Fibroblast of pulmonary artery (primary cell): ENCODE measurements at regions not wholly inside any gene's neighbourhood (a gene's known extent, or its start where the extent isn't known, plus 50 kb on each side); places are given as distances from the start of the nearest gene placed in this dataset.

Experiments used
- DNase-seq: peaks from one replicate; pipeline ENCODE4 v3.0.0-alpha.2; 2010; ENCODE audit warnings: low read depth
- H3K4me3 ChIP-seq: replicated peaks from 2 replicates; pipeline ENCODE4 v1.5.1; 2011; ENCODE audit warnings: low read depth, mild to moderate bottlenecking, control low read depth, low read length, moderate library complexity
- TF ChIP-seq, protein P1 (sequence below): IDR thresholded peaks from 2 replicates; pipeline ENCODE4 v1.5.1; 2011; ENCODE audit warnings: mild to moderate bottlenecking, control low read depth, low read length, inconsistent platforms; ENCODE audit errors: missing control alignments

DNA sequence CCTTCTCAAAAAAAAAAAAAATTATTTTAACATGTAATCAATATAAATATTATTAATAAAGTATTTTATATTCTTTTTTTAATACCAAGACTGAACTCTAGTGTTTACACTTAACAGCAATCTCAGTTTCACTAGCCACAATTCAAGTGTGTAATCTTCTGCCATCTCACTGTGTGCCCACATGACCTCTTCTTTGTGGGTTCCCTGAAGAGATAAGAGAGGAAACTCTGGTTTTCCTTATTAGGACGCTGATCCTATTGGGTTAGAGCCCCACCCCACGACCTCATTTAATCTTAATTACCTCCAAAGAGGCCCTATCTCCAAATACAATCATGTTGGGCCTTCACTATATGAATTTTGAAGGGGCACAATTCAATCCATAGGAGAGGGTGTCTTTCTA lies 177.6 kb downstream of the STK31 start:
- H3K4me3 ChIP-seq: no peak overlapping the region
- no peak for DNase-seq
- TF ChIP-seq, protein P1, sequence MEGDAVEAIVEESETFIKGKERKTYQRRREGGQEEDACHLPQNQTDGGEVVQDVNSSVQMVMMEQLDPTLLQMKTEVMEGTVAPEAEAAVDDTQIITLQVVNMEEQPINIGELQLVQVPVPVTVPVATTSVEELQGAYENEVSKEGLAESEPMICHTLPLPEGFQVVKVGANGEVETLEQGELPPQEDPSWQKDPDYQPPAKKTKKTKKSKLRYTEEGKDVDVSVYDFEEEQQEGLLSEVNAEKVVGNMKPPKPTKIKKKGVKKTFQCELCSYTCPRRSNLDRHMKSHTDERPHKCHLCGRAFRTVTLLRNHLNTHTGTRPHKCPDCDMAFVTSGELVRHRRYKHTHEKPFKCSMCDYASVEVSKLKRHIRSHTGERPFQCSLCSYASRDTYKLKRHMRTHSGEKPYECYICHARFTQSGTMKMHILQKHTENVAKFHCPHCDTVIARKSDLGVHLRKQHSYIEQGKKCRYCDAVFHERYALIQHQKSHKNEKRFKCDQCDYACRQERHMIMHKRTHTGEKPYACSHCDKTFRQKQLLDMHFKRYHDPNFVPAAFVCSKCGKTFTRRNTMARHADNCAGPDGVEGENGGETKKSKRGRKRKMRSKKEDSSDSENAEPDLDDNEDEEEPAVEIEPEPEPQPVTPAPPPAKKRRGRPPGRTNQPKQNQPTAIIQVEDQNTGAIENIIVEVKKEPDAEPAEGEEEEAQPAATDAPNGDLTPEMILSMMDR: no peak

GRCh38 chr7:23888958-23889357 lies 178.9 kb downstream of the STK31 start:
- no peak for DNase-seq
- TF ChIP-seq, protein P1: no peak
- no peak overlapping the region for H3K4me3 ChIP-seq

DNA sequence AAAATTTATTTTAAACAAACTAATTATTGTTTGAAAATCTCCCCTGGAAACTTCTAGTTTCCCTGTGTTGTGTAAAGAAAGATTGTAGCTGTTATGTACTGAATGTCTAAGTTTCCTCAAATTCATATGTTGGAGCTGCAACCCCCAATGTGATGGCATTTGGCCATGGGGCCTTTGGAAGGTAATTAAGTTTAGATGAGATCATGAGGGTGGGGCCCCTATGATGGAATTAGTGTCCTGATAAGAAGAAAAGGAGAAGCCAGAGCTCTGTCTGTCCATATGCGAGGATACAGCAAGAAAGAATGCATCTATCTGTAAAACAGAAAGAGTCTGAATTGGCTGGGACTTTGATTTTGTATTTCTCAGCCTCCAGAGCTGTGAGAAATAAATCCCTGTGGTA lies 179.5 kb downstream of the STK31 start:
- DNase-seq: no peak
- H3K4me3 ChIP-seq: no peak overlapping the region
- TF ChIP-seq, protein P1: no peak

DNA sequence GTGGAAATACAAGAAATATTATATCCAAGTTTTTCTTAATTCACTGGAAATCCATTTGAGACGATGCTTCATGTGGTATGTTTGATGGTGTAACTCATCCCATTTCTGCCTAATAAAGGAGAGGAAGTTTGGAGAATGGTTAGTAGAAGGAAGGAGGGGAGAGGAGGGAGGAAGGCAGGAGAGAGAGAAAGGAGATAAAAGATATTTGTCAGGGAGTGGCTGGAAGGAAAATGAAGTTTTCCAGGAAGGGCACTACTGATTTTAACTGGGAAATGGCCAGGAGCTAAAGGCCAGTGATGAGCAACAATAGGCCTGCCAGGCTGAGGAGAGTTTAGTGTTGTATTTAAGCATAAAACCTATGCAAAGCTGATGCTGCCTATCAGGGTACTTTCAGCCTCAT lies 182.0 kb downstream of the STK31 start:
- DNase-seq: no peak
- H3K4me3 ChIP-seq: no peak overlapping the region
- TF ChIP-seq, protein P1: no peak

- TF ChIP-seq, protein P1: no peak
- H3K4me3 ChIP-seq: no peak overlapping the region
- DNase-seq: peak; percentile 66
Observed at GRCh38 chr7:23893176-23893941, 183.3 kb downstream of the STK31 start.

- no peak overlapping the region for H3K4me3 ChIP-seq
- peak; percentile 58 for DNase-seq
- TF ChIP-seq, protein P1: no peak
Observed at GRCh38 chr7:23893942-23894891, 184.2 kb downstream of the STK31 start.
